Activated naive CD8-positive, alpha-beta T cell (primary cell): ENCODE measurements at regions not wholly inside any gene's neighbourhood (a gene's known extent, or its start where the extent isn't known, plus 50 kb on each side); places are given as distances from the start of the nearest gene placed in this dataset.

Source experiments
- H3K27ac Mint-ChIP-seq: one replicate; pipeline ENCODE4 v1.8.0; 2021; ENCODE audit warnings: mixed read lengths
- H3K27me3 Mint-ChIP-seq: one replicate; pipeline ENCODE4 v1.8.0; 2021; ENCODE audit warnings: mixed read lengths
- H3K36me3 Mint-ChIP-seq: one replicate; pipeline ENCODE4 v1.8.0; 2021; ENCODE audit warnings: mixed read lengths
- H3K4me1 Mint-ChIP-seq: one replicate; pipeline ENCODE4 v1.8.0; 2021; ENCODE audit warnings: low read depth, mixed read lengths
- H3K4me3 Mint-ChIP-seq: one replicate; pipeline ENCODE4 v1.8.0; 2021; ENCODE audit warnings: mild to moderate bottlenecking, mixed read lengths
- H3K9me3 Mint-ChIP-seq: one replicate; pipeline ENCODE4 v1.8.0; 2021; ENCODE audit warnings: low read depth, mixed read lengths

- Mint-ChIP-seq H3K36me3 (no peaks in the 10 kb centered on the region), H3K4me1 (peaks cover 3% of the 10 kb centered on the region), H3K27me3 (no peaks in the 10 kb centered on the region), H3K9me3 (no peaks in the 10 kb centered on the region), H3K27ac (no peak overlapping the region), H3K4me3 (no peak overlapping the region)
Measured at GRCh38 chr13:109575821-109576220, 210.6 kb downstream of the IRS2 start.

DNA sequence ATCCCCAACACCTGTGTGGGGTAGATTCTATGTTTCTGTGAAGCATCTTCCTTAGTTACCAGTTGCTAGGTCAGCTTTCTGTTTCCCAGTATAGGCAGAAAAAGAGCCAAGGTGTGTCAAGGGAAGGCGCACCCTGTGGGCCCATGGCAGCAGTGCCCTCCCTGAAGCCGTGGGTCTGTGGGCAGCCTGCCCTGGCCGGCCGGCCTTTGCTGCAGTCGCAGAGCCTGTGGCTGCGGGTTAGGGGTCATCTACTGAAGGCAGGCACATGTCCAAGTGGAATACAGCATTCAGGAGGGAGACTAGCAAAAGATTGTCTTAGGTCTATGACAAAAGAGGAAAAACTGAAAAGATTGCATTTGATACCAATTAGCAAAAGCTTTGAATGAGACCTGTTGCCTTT is 214.0 kb downstream of the IRS2 start:
- H3K4me3 Mint-ChIP-seq = no peak overlapping the region
- H3K27me3 Mint-ChIP-seq = no peaks in the 10 kb centered on the region
- peaks cover 15% of the 10 kb centered on the region for H3K4me1 Mint-ChIP-seq
- no peak overlapping the region for H3K27ac Mint-ChIP-seq
- H3K9me3 Mint-ChIP-seq = no peaks in the 10 kb centered on the region
- H3K36me3 Mint-ChIP-seq = no peaks in the 10 kb centered on the region

DNA sequence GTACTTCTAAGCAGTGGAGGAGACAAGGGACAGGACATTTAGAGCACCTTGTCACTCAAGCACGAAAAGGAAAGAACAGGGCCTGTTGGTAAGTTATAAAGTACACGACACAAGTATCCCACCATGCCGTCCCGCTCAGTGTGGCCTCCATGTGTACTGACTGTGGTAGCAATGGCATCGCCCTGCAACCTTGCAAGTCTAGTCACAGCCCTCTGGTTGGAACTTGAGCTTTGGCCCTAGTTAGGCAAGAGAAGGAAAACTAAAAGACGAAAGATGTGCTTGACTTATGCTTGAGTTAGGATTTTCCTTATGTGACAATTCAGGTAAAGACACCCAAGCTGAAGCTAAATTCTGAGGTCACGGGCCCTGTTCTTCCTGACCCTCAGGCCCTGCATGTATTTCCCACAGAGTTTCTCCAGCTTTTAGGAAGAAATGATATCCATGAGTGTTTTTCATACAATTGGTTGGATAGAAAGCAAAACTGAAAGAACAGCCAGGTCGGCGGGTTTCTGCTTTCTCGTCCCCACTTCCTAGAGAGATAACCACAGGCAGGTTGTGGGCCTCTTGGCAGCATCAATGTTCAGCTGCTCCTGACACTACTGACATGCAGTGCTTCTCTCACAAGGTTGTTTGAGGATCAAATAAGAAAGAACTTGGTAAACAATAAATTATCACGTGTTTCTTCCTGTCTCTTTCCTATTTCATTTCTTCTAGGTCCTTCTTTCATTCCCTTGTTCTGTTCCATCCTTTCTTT is 216.2 kb downstream of the IRS2 start:
- H3K4me3 Mint-ChIP-seq = peak overlapping the region; percentile 39
- H3K36me3 Mint-ChIP-seq = no peaks in the 10 kb centered on the region
- peak overlapping the region; percentile 37 for H3K27ac Mint-ChIP-seq
- H3K27me3 Mint-ChIP-seq = no peaks in the 10 kb centered on the region
- no peaks in the 10 kb centered on the region for H3K9me3 Mint-ChIP-seq
- H3K4me1 Mint-ChIP-seq = peaks cover 15% of the 10 kb centered on the region

GRCh38 chr13:109568339-109568818 is 218.0 kb downstream of the IRS2 start:
- H3K36me3 Mint-ChIP-seq = no peaks in the 10 kb centered on the region
- H3K9me3 Mint-ChIP-seq = no peaks in the 10 kb centered on the region
- no peak overlapping the region for H3K4me3 Mint-ChIP-seq
- peaks cover 15% of the 10 kb centered on the region for H3K4me1 Mint-ChIP-seq
- H3K27me3 Mint-ChIP-seq = no peaks in the 10 kb centered on the region
- H3K27ac Mint-ChIP-seq = no peak overlapping the region

DNA sequence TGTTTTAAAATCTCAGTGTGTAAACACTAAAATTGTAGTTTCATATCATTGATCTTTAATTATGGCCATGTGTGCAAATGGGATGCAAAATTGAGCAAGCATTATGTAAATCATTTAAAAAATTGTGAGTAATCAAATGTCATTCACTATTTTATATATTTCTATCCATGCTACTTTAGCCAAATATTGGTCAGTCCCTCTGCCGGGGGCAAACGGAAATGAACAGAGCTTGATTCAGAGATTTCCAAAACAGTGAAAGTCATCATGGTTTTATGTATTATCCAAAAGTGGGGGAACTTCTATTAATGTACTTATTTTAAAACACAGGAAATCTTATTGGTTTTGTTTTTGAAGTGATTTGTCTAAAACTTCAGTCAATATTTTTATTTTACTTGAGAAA is 219.1 kb downstream of the IRS2 start:
- H3K9me3 Mint-ChIP-seq = no peaks in the 10 kb centered on the region
- H3K4me1 Mint-ChIP-seq = peaks cover 15% of the 10 kb centered on the region
- H3K4me3 Mint-ChIP-seq = no peak overlapping the region
- no peaks in the 10 kb centered on the region for H3K36me3 Mint-ChIP-seq
- no peak overlapping the region for H3K27ac Mint-ChIP-seq
- H3K27me3 Mint-ChIP-seq = no peaks in the 10 kb centered on the region

DNA sequence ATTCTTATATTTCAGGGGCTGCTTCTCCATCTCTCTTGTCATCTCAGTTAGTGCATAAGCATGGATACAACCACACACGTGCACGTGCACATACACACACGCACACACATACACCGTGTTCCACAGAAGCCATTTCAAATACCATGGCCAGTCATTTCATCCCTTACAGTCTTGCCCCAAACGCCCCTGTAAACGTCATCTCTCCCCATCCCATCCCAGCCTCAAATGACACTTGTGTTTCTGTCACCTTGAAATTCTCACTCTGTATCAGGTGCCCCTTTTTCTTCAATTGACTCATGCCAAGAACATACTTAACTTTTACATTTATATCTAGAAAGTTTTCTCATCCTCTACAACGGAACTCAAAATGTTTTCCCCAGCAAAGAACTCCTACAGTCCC is 220.5 kb downstream of the IRS2 start:
- H3K36me3 Mint-ChIP-seq = no peaks in the 10 kb centered on the region
- H3K27me3 Mint-ChIP-seq = no peaks in the 10 kb centered on the region
- H3K4me3 Mint-ChIP-seq = no peak overlapping the region
- no peak overlapping the region for H3K27ac Mint-ChIP-seq
- no peaks in the 10 kb centered on the region for H3K9me3 Mint-ChIP-seq
- peaks cover 13% of the 10 kb centered on the region for H3K4me1 Mint-ChIP-seq

- Mint-ChIP-seq H3K4me1 (peaks cover 8% of the 10 kb centered on the region), H3K27ac (no peak overlapping the region), H3K36me3 (peaks cover 4% of the 10 kb centered on the region), H3K27me3 (peaks cover 5% of the 10 kb centered on the region), H3K9me3 (no peaks in the 10 kb centered on the region), H3K4me3 (no peak overlapping the region)
Measured at GRCh38 chr13:109548374-109548773, 238.0 kb downstream of the IRS2 start.

DNA sequence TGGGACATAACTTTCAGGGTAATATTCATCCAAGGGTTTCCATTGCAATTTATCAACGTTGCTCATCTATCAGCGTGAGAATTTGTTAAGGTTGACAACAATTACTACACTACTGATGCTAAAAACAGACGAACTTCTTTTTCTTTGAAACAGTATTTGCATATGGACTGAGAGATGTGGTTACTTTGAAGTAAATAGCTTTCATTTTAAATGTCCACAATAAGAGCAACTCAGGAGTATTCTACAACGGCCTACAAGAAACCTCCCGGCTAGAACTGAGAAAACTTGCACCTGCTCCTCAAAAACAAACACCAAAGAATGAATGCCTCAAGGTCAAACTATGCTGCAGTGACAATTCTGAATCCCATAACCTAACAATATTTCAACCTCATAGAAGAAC is 238.4 kb downstream of the IRS2 start:
- H3K4me1 Mint-ChIP-seq = peaks cover 11% of the 10 kb centered on the region
- H3K4me3 Mint-ChIP-seq = no peak overlapping the region
- H3K9me3 Mint-ChIP-seq = no peaks in the 10 kb centered on the region
- H3K27ac Mint-ChIP-seq = no peak overlapping the region
- H3K27me3 Mint-ChIP-seq = peaks cover 5% of the 10 kb centered on the region
- H3K36me3 Mint-ChIP-seq = no peaks in the 10 kb centered on the region

GRCh38 chr13:109545931-109546330 is 240.5 kb downstream of the IRS2 start:
- no peaks in the 10 kb centered on the region for H3K27me3 Mint-ChIP-seq
- H3K4me3 Mint-ChIP-seq = no peak overlapping the region
- no peaks in the 10 kb centered on the region for H3K36me3 Mint-ChIP-seq
- H3K27ac Mint-ChIP-seq = no peak overlapping the region
- peaks cover 11% of the 10 kb centered on the region for H3K4me1 Mint-ChIP-seq
- no peaks in the 10 kb centered on the region for H3K9me3 Mint-ChIP-seq

DNA sequence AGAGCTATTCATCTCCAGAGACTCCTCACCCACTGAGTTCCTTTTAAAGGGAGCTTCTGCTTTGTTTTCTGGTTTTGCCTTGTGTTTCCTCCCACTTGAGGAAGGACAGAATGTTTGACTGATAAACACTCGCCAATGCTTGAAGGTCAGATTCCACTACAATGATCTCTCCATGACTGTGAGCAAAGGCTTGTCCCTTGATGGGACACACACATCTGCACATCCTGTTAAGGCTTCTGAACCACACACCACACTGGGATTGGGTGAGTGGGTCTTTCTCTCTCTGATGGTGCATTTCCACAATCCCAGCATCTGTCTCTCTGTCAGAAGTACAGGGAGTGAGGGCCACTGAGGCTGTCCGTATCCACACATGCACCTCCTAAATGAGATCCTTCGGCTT is 245.3 kb downstream of the IRS2 start:
- Mint-ChIP-seq H3K4me1 (peaks cover 11% of the 10 kb centered on the region), H3K4me3 (no peak overlapping the region), H3K27me3 (no peaks in the 10 kb centered on the region), H3K27ac (no peak overlapping the region), H3K9me3 (no peaks in the 10 kb centered on the region), H3K36me3 (no peaks in the 10 kb centered on the region)

DNA sequence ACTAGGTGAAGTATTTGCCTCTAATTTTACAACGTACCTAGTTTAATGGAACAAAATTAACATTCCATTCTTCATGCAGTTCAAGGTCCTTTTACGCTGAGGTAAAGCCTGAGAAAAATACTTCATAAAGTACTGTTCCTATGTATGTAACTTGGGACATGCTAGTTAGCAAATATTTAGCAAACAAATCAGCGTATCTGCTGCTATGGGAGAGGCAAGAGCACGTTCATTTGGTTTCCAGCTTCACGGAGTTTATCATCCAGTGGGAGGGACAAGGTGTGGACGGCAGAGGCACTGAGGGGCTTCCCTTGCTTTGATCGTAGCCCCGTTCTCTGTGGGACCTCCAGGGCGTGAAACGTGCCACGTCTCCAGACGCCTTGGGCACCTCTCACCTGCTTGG is 248.8 kb downstream of the IRS2 start:
- Mint-ChIP-seq H3K4me3 (no peak overlapping the region), H3K4me1 (no peaks in the 10 kb centered on the region), H3K27me3 (no peaks in the 10 kb centered on the region), H3K27ac (no peak overlapping the region), H3K36me3 (no peaks in the 10 kb centered on the region), H3K9me3 (no peaks in the 10 kb centered on the region)

- Mint-ChIP-seq H3K27ac (no peak overlapping the region), H3K9me3 (no peaks in the 10 kb centered on the region), H3K27me3 (no peaks in the 10 kb centered on the region), H3K36me3 (no peaks in the 10 kb centered on the region), H3K4me3 (no peak overlapping the region), H3K4me1 (no peaks in the 10 kb centered on the region)
Measured at GRCh38 chr13:109533350-109533749, 253.0 kb downstream of the IRS2 start.

DNA sequence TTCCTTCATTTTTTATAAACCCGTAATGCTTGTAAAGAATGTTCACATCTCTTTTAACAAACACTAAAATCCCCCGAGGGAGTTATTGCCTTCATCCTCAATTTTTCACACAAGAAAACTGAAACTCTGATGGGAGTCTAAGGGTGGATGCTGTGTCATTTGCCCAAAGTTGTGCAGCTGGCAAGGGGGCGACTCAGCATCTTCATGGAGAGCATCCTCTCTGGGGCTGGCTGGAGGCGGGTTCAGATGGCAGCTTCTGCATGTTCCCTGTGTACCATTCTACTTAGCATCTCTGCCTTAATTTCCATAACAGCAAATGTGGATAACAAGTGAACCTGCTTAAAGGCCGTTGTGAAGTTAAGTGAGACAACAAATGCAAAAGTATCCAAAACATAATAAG is 256.4 kb downstream of the IRS2 start:
- H3K9me3 Mint-ChIP-seq = no peaks in the 10 kb centered on the region
- H3K27me3 Mint-ChIP-seq = no peaks in the 10 kb centered on the region
- no peaks in the 10 kb centered on the region for H3K36me3 Mint-ChIP-seq
- no peaks in the 10 kb centered on the region for H3K4me1 Mint-ChIP-seq
- no peak overlapping the region for H3K4me3 Mint-ChIP-seq
- no peak overlapping the region for H3K27ac Mint-ChIP-seq

DNA sequence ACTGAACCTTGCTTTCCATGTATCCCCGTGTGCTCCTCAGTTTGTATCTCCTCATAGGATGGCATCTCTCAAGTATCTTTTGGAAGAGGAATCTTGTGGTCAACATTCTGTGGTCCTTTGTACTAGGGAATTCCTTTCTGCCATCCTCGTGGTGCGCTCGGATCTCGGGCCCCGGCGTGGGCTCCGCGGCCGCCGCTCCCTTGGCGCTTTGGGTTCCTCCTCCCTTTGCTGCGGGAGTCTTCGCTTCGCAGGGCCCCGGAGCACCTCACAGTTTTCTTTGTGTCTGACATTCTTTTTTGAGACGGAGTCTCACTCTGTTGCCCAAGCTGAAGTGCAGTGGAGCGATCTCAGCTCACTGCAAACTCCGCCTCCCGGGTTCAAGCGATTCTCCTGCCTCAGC is 264.7 kb downstream of the IRS2 start:
- no peaks in the 10 kb centered on the region for H3K27me3 Mint-ChIP-seq
- no peak overlapping the region for H3K27ac Mint-ChIP-seq
- H3K4me3 Mint-ChIP-seq = no peak overlapping the region
- no peaks in the 10 kb centered on the region for H3K9me3 Mint-ChIP-seq
- no peaks in the 10 kb centered on the region for H3K36me3 Mint-ChIP-seq
- no peaks in the 10 kb centered on the region for H3K4me1 Mint-ChIP-seq

- no peaks in the 10 kb centered on the region for H3K36me3 Mint-ChIP-seq
- H3K4me3 Mint-ChIP-seq = no peak overlapping the region
- no peak overlapping the region for H3K27ac Mint-ChIP-seq
- H3K9me3 Mint-ChIP-seq = no peaks in the 10 kb centered on the region
- peaks cover 2% of the 10 kb centered on the region for H3K27me3 Mint-ChIP-seq
- H3K4me1 Mint-ChIP-seq = no peaks in the 10 kb centered on the region
Measured at GRCh38 chr13:109517517-109517916, 268.9 kb downstream of the IRS2 start.

GRCh38 chr13:109516186-109516585 is 270.2 kb downstream of the IRS2 start:
- Mint-ChIP-seq H3K9me3 (no peaks in the 10 kb centered on the region), H3K4me1 (peaks cover 2% of the 10 kb centered on the region), H3K27me3 (peaks cover 2% of the 10 kb centered on the region), H3K27ac (no peak overlapping the region), H3K4me3 (no peak overlapping the region), H3K36me3 (no peaks in the 10 kb centered on the region)
